GM12865 (cell line): ENCODE measurements at regions not wholly inside any gene's neighbourhood (a gene's known extent, or its start where the extent isn't known, plus 50 kb on each side); places are given as distances from the start of the nearest gene placed in this dataset.
"Not testable (repeated sequence)": the region's sequence is repeated elsewhere in the genome, so short reads cannot be mapped to it uniquely, and the experiment has no call there.

Source experiments
- DNase-seq: peaks from one replicate; pipeline ENCODE4 v3.0.0; 2010; ENCODE audit warnings: low read depth
- H3K4me3 ChIP-seq: 2 replicates; pipeline ENCODE4 v1.5.1; 2011; ENCODE audit warnings: mild to moderate bottlenecking, low read depth, low read length, control low read depth
- CTCF ChIP-seq: IDR thresholded peaks from 2 replicates; pipeline ENCODE4 v1.5.1; 2011; ENCODE audit warnings: low read length, control low read depth, low read depth, inconsistent platforms; ENCODE audit not compliant: insufficient read depth; ENCODE audit errors: missing control alignments

- H3K4me3 ChIP-seq: no peak overlapping the region
- TF ChIP-seq CTCF: no peak
- no peak for DNase-seq
Observed at GRCh38 chr19:22526661-22527272, 104.6 kb upstream of the ZNF98 start.

GRCh38 chr19:22523940-22524339 lies 101.8 kb upstream of the ZNF98 start:
- TF ChIP-seq CTCF: no peak
- DNase-seq: no peak
- no peak overlapping the region for H3K4me3 ChIP-seq

- not testable (repeated sequence) for DNase-seq, H3K4me3 ChIP-seq
Observed at GRCh38 chr19:22519562-22519961, 97.4 kb upstream of the ZNF98 start.

- no peak for DNase-seq
- H3K4me3 ChIP-seq: no peak overlapping the region
- no peak for TF ChIP-seq CTCF
Observed at GRCh38 chr19:22519152-22519551, 97.0 kb upstream of the ZNF98 start.

GRCh38 chr19:22517496-22518411 lies 95.6 kb upstream of the ZNF98 start:
- no peak for DNase-seq
- H3K4me3 ChIP-seq: no peak overlapping the region
- TF ChIP-seq CTCF: no peak

GRCh38 chr19:22515435-22515834 lies 93.3 kb upstream of the ZNF98 start:
- H3K4me3 ChIP-seq: no peak overlapping the region
- TF ChIP-seq CTCF: no peak
- DNase-seq: no peak

GRCh38 chr19:22503524-22503923 lies 81.4 kb upstream of the ZNF98 start:
- TF ChIP-seq CTCF: no peak
- no peak overlapping the region for H3K4me3 ChIP-seq
- no peak for DNase-seq
